ENCODE measurements at regions not wholly inside any gene's neighbourhood (a gene's known extent, or its start where the extent isn't known, plus 50 kb on each side); places are given as distances from the start of the nearest gene placed in this dataset.
"Not testable (repeated sequence)": the region's sequence is repeated elsewhere in the genome, so short reads cannot be mapped to it uniquely, and the experiment has no call there.

- Histone ChIP-seq H3K36me3 (ENCODE audit: low read depth) (no peaks in the 10 kb centered on the region), H3K27me3 (ENCODE audit: insufficient read depth, poor library complexity, severe bottlenecking) (no peaks in the 10 kb centered on the region), H3K4me3 (ENCODE audit: severe bottlenecking) (no peak overlapping the region), H3K27ac (ENCODE audit: poor library complexity, severe bottlenecking) (no peak overlapping the region), H3K9me3 (ENCODE audit: severe bottlenecking) (no peaks in the 10 kb centered on the region), H3K4me1 (ENCODE audit: insufficient read depth, poor library complexity, severe bottlenecking) (peaks cover 9% of the 10 kb centered on the region)
- ATAC-seq (ENCODE audit: low read depth) = no peak
- no peak for TF ChIP-seq CTCF (IDR thresholded peaks at IDR 0.05; ENCODE audit: poor library complexity, severe bottlenecking)
- DNase-seq (ENCODE audit: low spot score) = no peak
Measured at GRCh38 chr12:47359310-47360092, 279.7 kb upstream of the AMIGO2 start.

- not testable (repeated sequence) for H3K27ac ChIP-seq (ENCODE audit: poor library complexity, severe bottlenecking); ATAC-seq (ENCODE audit: low read depth); H3K4me3 ChIP-seq (ENCODE audit: severe bottlenecking); H3K4me1 ChIP-seq (ENCODE audit: insufficient read depth, poor library complexity, severe bottlenecking); H3K36me3 ChIP-seq (ENCODE audit: low read depth); H3K27me3 ChIP-seq (ENCODE audit: insufficient read depth, poor library complexity, severe bottlenecking); H3K9me3 ChIP-seq (ENCODE audit: severe bottlenecking); DNase-seq (ENCODE audit: low spot score)
Measured at GRCh38 chr12:47357006-47357405, 277.2 kb upstream of the AMIGO2 start.

GRCh38 chr12:47356129-47356700, 276.5 kb upstream of the AMIGO2 start:
- H3K9me3 ChIP-seq (ENCODE audit: severe bottlenecking) = no peaks in the 10 kb centered on the region
- no peaks in the 10 kb centered on the region for H3K36me3 ChIP-seq (ENCODE audit: low read depth)
- H3K27me3 ChIP-seq (ENCODE audit: insufficient read depth, poor library complexity, severe bottlenecking) = no peaks in the 10 kb centered on the region
- ATAC-seq (ENCODE audit: low read depth) (no peak), DNase-seq (ENCODE audit: low spot score) (no peak)
- no peak overlapping the region for H3K27ac ChIP-seq (ENCODE audit: poor library complexity, severe bottlenecking)
- H3K4me1 ChIP-seq (ENCODE audit: insufficient read depth, poor library complexity, severe bottlenecking) = peaks cover 8% of the 10 kb centered on the region
- no peak overlapping the region for H3K4me3 ChIP-seq (ENCODE audit: severe bottlenecking)
- TF ChIP-seq CTCF (IDR thresholded peaks at IDR 0.05; ENCODE audit: poor library complexity, severe bottlenecking) = no peak

- Histone ChIP-seq H3K27me3 (ENCODE audit: insufficient read depth, poor library complexity, severe bottlenecking) (no peaks in the 10 kb centered on the region), H3K9me3 (ENCODE audit: severe bottlenecking) (no peaks in the 10 kb centered on the region), H3K27ac (ENCODE audit: poor library complexity, severe bottlenecking) (no peak overlapping the region), H3K36me3 (ENCODE audit: low read depth) (no peaks in the 10 kb centered on the region), H3K4me1 (ENCODE audit: insufficient read depth, poor library complexity, severe bottlenecking) (no peaks in the 10 kb centered on the region), H3K4me3 (ENCODE audit: severe bottlenecking) (no peak overlapping the region)
- DNase-seq (ENCODE audit: low spot score) = no peak
- ATAC-seq (ENCODE audit: low read depth) = no peak
- TF ChIP-seq CTCF (IDR thresholded peaks at IDR 0.05; ENCODE audit: poor library complexity, severe bottlenecking) = no peak
Measured at GRCh38 chr12:47353508-47353907, 273.7 kb upstream of the AMIGO2 start.

GRCh38 chr12:47352067-47352466, 272.3 kb upstream of the AMIGO2 start:
- Histone ChIP-seq H3K27ac (ENCODE audit: poor library complexity, severe bottlenecking) (no peak overlapping the region), H3K36me3 (ENCODE audit: low read depth) (no peaks in the 10 kb centered on the region), H3K4me1 (ENCODE audit: insufficient read depth, poor library complexity, severe bottlenecking) (no peaks in the 10 kb centered on the region), H3K27me3 (ENCODE audit: insufficient read depth, poor library complexity, severe bottlenecking) (no peaks in the 10 kb centered on the region), H3K9me3 (ENCODE audit: severe bottlenecking) (peaks cover 1% of the 10 kb centered on the region), H3K4me3 (ENCODE audit: severe bottlenecking) (no peak overlapping the region)
- no peak for TF ChIP-seq CTCF (IDR thresholded peaks at IDR 0.05; ENCODE audit: poor library complexity, severe bottlenecking)
- ATAC-seq (ENCODE audit: low read depth) (no peak), DNase-seq (ENCODE audit: low spot score) (no peak)

All from RWPE2 (cell line).